HL-60 (cell line): ENCODE measurements at regions not wholly inside any gene's neighbourhood (a gene's known extent, or its start where the extent isn't known, plus 50 kb on each side); places are given as distances from the start of the nearest gene placed in this dataset.

ENCODE experiments used
- DNase-seq, 2 experiments: peaks; one replicate each; pipeline ENCODE4 v3.0.0-alpha.2; 2010 to 2020; ENCODE audit warnings: low read depth in 1 of 2, low spot score in 1 of 2
- H3K27ac ChIP-seq: fragments of 250-450 bp; sonication (Bioruptor Pico); replicated peaks from 2 replicates; pipeline ENCODE4 v1.5.1; 2020; ENCODE audit warnings: mild to moderate bottlenecking, moderate library complexity
- H3K27me3 ChIP-seq: fragments of 250-450 bp; sonication (Bioruptor Pico); 2 replicates; pipeline ENCODE4 v1.5.1; 2021; ENCODE audit warnings: mild to moderate bottlenecking, moderate library complexity; ENCODE audit not compliant: insufficient read depth, poor library complexity, severe bottlenecking
- H3K4me3 ChIP-seq: replicated peaks from 2 replicates; pipeline ENCODE4 v1.5.1; 2011; ENCODE audit warnings: mild to moderate bottlenecking, control low read depth, low read length; ENCODE audit not compliant: insufficient read depth
- GABPA ChIP-seq: IDR thresholded peaks from 2 replicates; pipeline ENCODE4 v1.6.1; 2012; ENCODE audit warnings: low read depth
- POLR2AphosphoS5 ChIP-seq: IDR thresholded peaks from 2 replicates; pipeline ENCODE4 v1.6.1; 2012; ENCODE audit warnings: low read depth
- SPI1 ChIP-seq: IDR thresholded peaks from 2 replicates; pipeline ENCODE4 v1.6.1; 2012; ENCODE audit warnings: low read depth, mild to moderate bottlenecking, borderline replicate concordance
- TF ChIP-seq, protein P1 (sequence below): IDR thresholded peaks from one replicate; pipeline ENCODE4 v1.5.1; 2011; ENCODE audit warnings: low read length, control low read depth, inconsistent platforms; ENCODE audit not compliant: insufficient read depth
- TF ChIP-seq, protein P2 (sequence below): IDR thresholded peaks from 2 replicates; pipeline ENCODE4 v1.6.1; 2012; ENCODE audit warnings: low read depth; ENCODE audit not compliant: insufficient replicate concordance

DNA sequence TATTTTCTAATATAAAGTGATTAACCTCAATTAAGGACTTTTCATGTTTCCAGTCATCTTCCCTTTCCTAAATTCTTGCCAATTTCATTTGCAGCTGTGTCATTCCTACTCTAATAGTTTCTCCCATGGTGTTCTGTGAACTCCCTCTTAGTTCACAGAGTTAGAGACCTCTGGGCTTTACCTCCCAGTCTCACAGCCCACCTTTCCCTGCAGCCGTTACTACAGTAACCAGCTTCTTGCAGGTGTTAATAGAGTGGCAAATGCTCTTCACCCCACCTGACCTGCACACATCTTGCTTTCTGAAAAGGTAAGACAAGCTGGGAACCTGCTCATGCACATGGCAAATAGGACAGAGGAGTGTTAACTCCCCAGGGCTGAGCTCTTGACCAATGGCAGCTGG, 250.1 kb downstream of the FBXO15 start:
- H3K4me3 ChIP-seq: no peak overlapping the region
- H3K27me3 ChIP-seq: no peaks in the 10 kb centered on the region
- TF ChIP-seq, protein P1, sequence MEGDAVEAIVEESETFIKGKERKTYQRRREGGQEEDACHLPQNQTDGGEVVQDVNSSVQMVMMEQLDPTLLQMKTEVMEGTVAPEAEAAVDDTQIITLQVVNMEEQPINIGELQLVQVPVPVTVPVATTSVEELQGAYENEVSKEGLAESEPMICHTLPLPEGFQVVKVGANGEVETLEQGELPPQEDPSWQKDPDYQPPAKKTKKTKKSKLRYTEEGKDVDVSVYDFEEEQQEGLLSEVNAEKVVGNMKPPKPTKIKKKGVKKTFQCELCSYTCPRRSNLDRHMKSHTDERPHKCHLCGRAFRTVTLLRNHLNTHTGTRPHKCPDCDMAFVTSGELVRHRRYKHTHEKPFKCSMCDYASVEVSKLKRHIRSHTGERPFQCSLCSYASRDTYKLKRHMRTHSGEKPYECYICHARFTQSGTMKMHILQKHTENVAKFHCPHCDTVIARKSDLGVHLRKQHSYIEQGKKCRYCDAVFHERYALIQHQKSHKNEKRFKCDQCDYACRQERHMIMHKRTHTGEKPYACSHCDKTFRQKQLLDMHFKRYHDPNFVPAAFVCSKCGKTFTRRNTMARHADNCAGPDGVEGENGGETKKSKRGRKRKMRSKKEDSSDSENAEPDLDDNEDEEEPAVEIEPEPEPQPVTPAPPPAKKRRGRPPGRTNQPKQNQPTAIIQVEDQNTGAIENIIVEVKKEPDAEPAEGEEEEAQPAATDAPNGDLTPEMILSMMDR: no peak
- TF ChIP-seq POLR2AphosphoS5 (no peak), SPI1 (no peak), GABPA (no peak)
- TF ChIP-seq, protein P2, sequence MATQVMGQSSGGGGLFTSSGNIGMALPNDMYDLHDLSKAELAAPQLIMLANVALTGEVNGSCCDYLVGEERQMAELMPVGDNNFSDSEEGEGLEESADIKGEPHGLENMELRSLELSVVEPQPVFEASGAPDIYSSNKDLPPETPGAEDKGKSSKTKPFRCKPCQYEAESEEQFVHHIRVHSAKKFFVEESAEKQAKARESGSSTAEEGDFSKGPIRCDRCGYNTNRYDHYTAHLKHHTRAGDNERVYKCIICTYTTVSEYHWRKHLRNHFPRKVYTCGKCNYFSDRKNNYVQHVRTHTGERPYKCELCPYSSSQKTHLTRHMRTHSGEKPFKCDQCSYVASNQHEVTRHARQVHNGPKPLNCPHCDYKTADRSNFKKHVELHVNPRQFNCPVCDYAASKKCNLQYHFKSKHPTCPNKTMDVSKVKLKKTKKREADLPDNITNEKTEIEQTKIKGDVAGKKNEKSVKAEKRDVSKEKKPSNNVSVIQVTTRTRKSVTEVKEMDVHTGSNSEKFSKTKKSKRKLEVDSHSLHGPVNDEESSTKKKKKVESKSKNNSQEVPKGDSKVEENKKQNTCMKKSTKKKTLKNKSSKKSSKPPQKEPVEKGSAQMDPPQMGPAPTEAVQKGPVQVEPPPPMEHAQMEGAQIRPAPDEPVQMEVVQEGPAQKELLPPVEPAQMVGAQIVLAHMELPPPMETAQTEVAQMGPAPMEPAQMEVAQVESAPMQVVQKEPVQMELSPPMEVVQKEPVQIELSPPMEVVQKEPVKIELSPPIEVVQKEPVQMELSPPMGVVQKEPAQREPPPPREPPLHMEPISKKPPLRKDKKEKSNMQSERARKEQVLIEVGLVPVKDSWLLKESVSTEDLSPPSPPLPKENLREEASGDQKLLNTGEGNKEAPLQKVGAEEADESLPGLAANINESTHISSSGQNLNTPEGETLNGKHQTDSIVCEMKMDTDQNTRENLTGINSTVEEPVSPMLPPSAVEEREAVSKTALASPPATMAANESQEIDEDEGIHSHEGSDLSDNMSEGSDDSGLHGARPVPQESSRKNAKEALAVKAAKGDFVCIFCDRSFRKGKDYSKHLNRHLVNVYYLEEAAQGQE: no peak
- DNase-seq: no peak
- no peak overlapping the region for H3K27ac ChIP-seq

DNA sequence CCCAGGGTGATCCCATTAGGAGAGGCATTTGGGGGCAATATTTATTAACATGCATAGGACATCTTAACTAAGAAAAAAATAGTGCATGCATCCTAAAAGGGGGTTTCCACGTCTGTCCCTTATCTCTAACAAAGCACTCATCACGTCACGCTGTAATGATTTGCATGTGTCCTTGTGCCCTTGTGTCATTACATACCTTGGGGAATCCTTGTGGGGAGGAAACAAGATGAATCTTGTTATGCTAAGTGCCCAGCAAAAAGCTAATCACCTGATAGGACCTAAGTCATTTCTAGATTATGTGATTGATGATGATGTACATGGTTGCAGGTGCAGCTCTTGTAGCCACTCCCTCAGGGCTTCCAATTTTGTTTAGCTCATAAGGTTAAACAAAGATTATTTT, 250.9 kb downstream of the FBXO15 start:
- Histone ChIP-seq H3K27me3 (no peaks in the 10 kb centered on the region), H3K4me3 (no peak overlapping the region), H3K27ac (no peak overlapping the region)
- DNase-seq: no peak
- TF ChIP-seq, protein P1: no peak

DNA sequence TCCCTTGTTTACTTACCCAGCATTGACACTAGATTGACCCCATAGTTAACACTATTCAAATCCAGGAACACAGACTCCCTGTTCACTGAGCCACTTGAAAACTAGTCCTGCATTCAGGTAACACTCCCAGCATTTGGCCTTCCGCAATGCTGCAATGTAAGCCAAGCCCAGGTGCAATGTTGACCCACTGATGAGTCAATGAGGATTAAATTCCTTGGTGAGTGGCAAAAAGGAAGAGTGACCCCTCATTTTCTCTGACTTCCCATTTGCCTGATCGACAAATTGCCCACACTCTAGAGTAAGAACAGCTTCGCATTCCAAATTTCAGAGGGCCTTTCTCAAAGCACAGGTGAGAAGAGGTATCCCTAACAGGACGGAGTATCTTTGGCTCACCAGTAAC, 251.9 kb downstream of the FBXO15 start:
- no peak overlapping the region for H3K27ac ChIP-seq
- TF ChIP-seq, protein P2: no peak
- TF ChIP-seq POLR2AphosphoS5: no peak
- TF ChIP-seq, protein P1: no peak
- no peaks in the 10 kb centered on the region for H3K27me3 ChIP-seq
- H3K4me3 ChIP-seq: no peak overlapping the region
- no peak for DNase-seq

DNA sequence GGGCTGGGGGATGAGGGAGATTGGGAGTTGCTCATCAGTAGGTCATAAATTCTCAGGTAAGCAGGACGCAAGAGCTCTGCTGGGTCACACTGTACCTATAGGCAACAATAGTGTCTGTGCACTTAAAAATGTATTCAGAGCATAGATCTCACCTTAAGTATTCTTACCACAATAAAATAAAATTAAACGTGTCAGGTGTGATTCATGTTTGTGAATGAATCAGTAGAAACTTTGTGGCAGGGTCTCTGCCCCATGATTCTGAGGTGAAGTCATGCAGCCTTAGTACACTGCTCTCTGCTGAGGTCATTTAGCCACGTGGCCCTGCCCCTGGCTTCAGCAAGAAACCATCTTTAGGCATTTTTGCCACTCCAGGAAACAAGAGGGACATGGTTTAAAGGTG, 253.8 kb downstream of the FBXO15 start:
- Histone ChIP-seq H3K4me3 (no peak overlapping the region), H3K27ac (no peak overlapping the region), H3K27me3 (no peaks in the 10 kb centered on the region)
- TF ChIP-seq, protein P1: no peak
- TF ChIP-seq GABPA (no peak), POLR2AphosphoS5 (no peak), SPI1 (no peak)
- TF ChIP-seq, protein P2: no peak
- no peak for DNase-seq
